Heart left ventricle (tissue), 13 donors: ENCODE measurements at regions not wholly inside any gene's neighbourhood (a gene's known extent, or its start where the extent isn't known, plus 50 kb on each side); places are given as distances from the start of the nearest gene placed in this dataset.

ENCODE experiments used
- POLR2A ChIP-seq, 2 donors: fragments of 450-650 bp; IDR thresholded peaks; one replicate each; pipeline ENCODE4 v1.6.1; 2017; ENCODE audit warnings: antibody characterized with exemption in 2 of 2, mild to moderate bottlenecking in 2 of 2, moderate library complexity in 2 of 2
- TF ChIP-seq, protein P1 (sequence below), 12 donors: fragments of 200-600 bp; sonication (generic) in 4 of 12; IDR thresholded peaks; one replicate each; pipeline versions ENCODE4 v1.5.0 to v1.8.0; 2018 to 2022; ENCODE audit warnings: antibody characterized with exemption in 12 of 12, mild to moderate bottlenecking in 5 of 12
- donor health status: ischemic (EF 13 %, LVEDD 7.1; RV severe dilation, severe dysfunction).
- donor health status: DM: no; HTN: yes; CAD: no.
- donor health status: DM: no; HTN: no; CAD: no.
- donor health status: ischemic (EF 25% LVEDD 6.9; RV normal size, moderate dysfunction).
- donor health status: ischemic (EF 25% LVEDD 5.7; RV mildly dilated, moderate dysfunction).
- donor health status: ischemic (EF 35%, LVEDD 5.7; RV mildly dilated, moderate dysfunction).
- donor health status: nonischemic (EF 11% LVEDD 7.7; RV severe dilation, severe dysfunction).
- donor health status: DM: yes; HTN: yes; CAD: no.
- donor health status: PGD.
- donor health status: ischemic (EF 29% LVEDD 5.4; RV normal size, mild dysfunction).
- donor health status: nonischemic (EF 23%, LVEDD 6.1; RV moderate dilation, normal function).

DNA sequence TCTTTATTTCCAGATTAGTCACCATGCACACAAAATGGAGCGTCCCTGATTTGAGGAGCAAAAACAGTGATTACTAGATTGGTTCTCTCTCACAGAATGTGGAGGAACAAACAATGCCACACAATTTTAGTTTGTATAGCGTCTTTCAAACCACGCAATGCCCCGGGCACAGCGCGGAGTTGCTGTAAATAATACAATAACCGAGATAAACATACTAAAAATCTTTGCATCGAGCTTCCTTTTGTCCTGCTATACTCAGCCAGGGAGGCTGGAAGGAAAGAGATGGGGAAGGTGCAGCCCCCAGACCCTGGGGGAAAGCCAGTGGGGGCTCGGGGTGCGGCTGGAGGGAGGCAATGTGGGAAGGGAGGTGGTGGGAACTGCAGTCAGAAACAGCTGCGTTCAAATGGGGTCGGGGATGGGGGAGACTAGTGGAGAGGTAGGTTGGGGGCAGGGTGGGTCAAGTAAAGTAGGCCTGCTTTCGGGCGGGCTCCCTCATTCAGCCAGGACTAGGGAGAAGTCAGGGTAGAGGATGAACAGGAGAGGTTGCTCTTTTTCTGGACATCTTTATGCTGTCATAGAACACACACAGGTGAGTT is 366.3 kb downstream of the RPS6KC1 start:
- TF ChIP-seq, protein P1, sequence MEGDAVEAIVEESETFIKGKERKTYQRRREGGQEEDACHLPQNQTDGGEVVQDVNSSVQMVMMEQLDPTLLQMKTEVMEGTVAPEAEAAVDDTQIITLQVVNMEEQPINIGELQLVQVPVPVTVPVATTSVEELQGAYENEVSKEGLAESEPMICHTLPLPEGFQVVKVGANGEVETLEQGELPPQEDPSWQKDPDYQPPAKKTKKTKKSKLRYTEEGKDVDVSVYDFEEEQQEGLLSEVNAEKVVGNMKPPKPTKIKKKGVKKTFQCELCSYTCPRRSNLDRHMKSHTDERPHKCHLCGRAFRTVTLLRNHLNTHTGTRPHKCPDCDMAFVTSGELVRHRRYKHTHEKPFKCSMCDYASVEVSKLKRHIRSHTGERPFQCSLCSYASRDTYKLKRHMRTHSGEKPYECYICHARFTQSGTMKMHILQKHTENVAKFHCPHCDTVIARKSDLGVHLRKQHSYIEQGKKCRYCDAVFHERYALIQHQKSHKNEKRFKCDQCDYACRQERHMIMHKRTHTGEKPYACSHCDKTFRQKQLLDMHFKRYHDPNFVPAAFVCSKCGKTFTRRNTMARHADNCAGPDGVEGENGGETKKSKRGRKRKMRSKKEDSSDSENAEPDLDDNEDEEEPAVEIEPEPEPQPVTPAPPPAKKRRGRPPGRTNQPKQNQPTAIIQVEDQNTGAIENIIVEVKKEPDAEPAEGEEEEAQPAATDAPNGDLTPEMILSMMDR (IDR thresholded peaks at IDR 0.05) = no peak
- TF ChIP-seq POLR2A (IDR thresholded peaks at IDR 0.05) = no peak
